GM21367 (cell line): ENCODE measurements at regions not wholly inside any gene's neighbourhood (a gene's known extent, or its start where the extent isn't known, plus 50 kb on each side); places are given as distances from the start of the nearest gene placed in this dataset.
"Not testable (repeated sequence)": the region's sequence is repeated elsewhere in the genome, so short reads cannot be mapped to it uniquely, and the experiment has no call there.

ENCODE experiments used
- ATAC-seq: cut with Tn5 transposase; IDR thresholded peaks from one replicate; pipeline ENCODE4 v1.9.1; 2021; ENCODE audit not compliant: unreplicated experiment

DNA sequence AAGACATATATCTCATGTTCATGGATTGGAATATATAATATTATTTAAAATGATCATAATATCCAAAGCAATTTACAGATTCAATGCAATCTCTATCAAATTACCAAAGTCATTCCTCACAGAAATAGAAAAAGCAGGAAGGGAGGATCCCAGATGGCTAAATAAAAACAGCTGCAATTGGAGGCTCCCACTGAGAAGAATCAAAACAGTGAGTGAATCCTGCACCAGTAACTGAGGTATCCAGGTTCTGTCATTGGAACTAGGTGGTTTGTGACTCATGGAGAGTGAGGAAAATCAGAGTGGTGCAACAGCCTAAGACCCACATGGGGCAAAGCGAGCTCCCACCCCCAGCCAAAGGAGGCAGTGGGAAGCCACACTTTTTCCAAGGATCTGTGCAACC lies 128.4 kb downstream of the MTERF1 start:
- ATAC-seq: no peak

- ATAC-seq: not testable (repeated sequence)
Observed at GRCh38 chr7:91754280-91754679, 126.2 kb downstream of the MTERF1 start.

GRCh38 chr7:91755121-91755520 lies 125.4 kb downstream of the MTERF1 start:
- ATAC-seq: not testable (repeated sequence)

DNA sequence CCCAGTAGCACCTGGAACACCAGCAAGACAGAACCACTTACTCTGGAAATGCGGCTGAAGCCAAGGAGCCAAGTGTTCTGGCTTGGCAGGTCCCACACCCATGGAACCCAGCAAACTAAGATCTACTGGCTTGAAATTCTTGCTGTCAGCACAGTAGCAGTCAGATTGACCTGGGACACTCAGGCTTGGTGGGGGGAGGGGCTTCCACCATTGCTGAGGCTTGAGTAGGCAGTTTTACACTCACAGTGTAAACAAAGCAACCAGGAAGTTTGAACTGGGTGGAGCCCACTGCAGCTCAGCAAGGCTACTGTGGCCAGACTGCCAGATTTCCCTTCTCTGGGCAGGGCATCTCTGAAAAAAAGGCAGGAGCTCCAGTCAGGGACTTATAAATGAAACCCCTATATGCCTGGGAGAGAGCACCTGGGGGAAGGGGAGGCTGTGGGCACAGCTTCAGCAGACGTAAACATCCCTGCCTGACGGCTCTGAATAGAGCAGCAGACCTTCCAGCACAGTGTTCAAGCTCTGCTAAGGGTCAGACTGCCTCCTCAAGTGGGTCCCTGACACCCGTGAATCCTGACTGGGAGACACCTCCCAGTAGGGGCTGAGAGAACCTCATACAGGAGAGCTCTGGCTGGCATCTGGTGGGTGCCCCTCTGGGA lies 121.2 kb downstream of the MTERF1 start:
- ATAC-seq: no peak

DNA sequence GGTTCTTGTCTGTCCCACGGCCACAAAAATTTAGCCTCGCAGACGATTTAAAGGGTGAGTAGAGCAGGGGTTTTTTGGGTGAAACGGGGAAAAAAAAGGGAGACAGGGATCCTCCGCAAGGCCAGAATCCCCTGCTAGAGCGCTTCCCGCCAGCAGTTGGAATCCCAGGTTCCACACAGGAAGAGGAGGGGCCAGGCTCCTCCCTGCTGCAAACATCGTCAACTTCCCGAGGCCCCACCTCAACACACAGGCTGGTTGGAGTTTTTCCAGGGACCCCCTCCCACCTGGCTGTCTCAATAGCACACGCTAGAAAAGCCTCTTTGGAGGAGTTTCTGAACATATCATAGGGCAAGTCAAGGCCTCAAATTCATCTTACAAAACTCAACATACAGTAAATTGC lies 112.7 kb downstream of the MTERF1 start:
- no peak for ATAC-seq

GRCh38 chr7:91771394-91771793 lies 109.1 kb downstream of the MTERF1 start:
- no peak for ATAC-seq

GRCh38 chr7:91771921-91772815 lies 108.3 kb downstream of the MTERF1 start:
- ATAC-seq: no peak

GRCh38 chr7:91776171-91776570 lies 104.3 kb downstream of the MTERF1 start:
- ATAC-seq: no peak

- ATAC-seq: no peak
Observed at GRCh38 chr7:91777522-91777921, 103.0 kb downstream of the MTERF1 start.

DNA sequence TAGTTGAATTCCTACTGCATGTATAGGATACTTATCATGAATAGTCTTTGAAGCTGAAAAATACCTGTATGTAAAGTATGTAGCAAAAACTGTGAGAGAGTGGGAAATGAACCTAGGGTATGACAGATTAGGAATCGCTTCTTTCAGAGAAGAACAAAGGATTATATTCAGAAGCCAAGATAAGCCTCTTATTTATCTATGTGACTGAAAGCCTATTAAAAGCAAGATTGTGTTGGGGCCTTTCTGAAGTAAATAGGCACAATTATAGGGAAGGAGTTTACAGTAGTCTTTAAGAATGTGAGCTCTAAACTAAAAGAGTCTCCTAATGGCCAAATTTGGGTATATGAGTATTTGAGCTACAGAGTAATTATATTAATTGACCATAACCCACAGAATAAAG lies 102.1 kb downstream of the MTERF1 start:
- no peak for ATAC-seq

DNA sequence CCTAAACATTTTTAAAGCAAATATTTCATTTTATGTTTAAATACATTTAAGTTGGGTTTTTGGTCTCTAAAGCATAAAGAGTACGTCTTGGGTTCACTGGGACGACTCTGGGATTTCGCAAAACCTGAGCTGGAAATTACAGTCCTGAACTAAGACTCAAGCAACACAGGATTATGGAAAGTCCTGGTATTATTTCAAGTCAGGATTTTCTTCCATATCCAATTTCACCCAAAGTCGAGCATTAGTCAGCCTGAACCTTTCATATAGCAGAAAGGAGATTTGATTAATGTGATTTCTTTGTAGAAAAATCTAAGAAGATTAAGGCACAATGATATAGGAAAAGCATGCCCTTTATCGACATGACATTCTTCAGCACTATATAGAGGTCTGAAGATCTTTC lies 100.0 kb downstream of the MTERF1 start:
- ATAC-seq: no peak

GRCh38 chr7:91784469-91784868 lies 96.0 kb downstream of the MTERF1 start:
- no peak for ATAC-seq

DNA sequence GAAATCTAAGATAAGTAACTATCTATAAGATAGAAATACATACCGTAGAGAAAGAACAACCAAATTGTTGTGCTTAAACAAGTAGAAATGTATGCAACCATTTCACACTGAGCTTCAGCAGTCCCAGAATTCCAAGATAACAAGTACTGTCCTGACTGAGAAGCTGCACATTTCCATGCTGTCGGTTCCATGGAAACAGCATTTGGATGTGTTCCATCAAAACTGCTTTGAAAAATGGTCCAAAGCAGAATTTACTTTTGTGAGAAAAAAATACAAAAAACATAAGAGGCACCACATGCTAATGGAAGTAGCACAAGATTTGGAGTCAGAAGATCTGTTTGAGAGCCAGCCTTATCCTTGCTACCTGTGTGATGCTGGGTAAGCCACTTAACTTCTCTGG lies 92.6 kb downstream of the MTERF1 start:
- ATAC-seq: no peak

DNA sequence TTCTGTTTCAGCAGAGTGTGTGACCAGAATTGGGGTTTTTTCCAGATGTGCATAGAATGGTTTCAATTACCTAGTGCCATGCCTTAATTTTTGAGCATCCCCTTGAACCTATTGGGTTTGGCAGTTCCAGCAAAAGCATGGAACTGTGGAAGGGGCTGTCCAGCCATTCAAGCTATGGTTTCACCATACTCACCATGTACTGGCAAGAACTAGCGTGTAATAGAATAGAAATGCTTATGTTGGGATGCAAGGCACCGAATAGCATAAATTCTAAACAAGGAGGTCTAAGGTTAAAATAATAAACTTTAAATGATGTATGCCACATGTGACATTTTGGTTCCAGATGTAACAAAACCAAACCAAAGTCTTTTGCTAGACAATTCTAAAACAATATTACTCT lies 91.4 kb downstream of the MTERF1 start:
- no peak for ATAC-seq

- ATAC-seq: no peak
Observed at GRCh38 chr7:91789558-91789957, 90.9 kb downstream of the MTERF1 start.

DNA sequence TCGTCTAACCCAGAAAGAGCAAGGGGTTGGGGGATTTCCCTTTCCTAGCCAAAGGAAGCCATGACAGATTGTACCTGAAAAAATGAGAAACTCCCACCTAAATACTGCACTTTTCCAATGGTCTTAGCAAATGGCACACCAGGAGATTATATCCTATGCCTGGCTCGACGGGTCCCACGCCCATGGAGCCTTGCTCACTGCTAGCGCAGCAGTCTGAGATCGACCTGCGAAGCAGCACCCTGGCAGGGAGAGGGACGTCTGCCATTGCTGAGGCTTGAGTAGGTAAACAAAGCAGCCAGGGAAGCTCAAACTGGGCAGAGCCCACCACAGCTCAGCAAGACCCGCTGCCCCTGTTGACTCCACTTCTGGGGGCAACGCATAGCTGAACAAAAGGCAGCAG lies 89.9 kb downstream of the MTERF1 start:
- ATAC-seq: not testable (repeated sequence)

- no peak for ATAC-seq
Observed at GRCh38 chr7:91796122-91796521, 84.4 kb downstream of the MTERF1 start.

- no peak for ATAC-seq
Observed at GRCh38 chr7:91798425-91798824, 82.1 kb downstream of the MTERF1 start.

- ATAC-seq: no peak
Observed at GRCh38 chr7:91800389-91800788, 80.1 kb downstream of the MTERF1 start.

GRCh38 chr7:91801331-91801983 lies 79.0 kb downstream of the MTERF1 start:
- ATAC-seq: no peak

DNA sequence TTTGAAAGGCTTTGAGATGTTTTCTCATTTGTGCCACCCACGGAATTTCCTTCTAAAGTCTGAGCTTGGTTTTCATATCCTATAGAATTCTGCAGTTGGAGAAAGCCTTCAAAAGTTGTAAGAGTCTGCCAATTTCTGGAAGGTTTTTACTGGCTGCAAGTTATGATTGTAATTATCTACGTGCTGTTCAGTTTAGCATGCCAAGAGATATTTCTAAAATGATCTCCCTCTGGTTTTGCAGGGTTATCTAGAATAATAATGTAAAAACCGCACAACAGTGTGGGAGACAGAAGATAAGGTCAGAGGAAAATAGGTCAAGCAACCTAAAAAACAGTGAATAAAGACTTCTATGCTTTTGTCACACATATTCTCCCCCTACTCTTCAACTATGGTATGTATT lies 69.3 kb downstream of the MTERF1 start:
- no peak for ATAC-seq

DNA sequence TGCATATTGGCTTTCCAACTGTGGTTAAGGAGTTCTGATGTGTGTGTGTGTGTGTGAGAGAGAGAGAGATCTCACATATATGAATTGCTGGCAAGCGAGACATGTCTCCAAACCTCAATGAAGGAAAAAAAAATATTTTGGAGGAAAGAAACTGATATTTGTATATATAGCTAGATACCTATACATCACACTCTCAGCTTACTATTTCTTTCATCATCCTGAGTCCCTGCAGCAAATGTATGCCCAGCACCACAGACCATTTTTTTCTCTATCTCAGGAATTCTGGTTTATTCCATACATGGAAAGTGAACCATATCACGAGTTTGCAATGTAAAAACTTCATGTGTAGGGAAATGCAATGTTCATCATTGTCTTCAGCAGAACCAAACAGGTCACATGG lies 68.9 kb downstream of the MTERF1 start:
- no peak for ATAC-seq
